Naive thymus-derived CD4-positive, alpha-beta T cell (primary cell): ENCODE measurements at regions not wholly inside any gene's neighbourhood (a gene's known extent, or its start where the extent isn't known, plus 50 kb on each side); places are given as distances from the start of the nearest gene placed in this dataset.

ENCODE experiments used
- ATAC-seq: fragments of 150-1000 bp; cut with Tn5 transposase; 2 replicates; pipeline ENCODE4 v1.10.0; 2021; ENCODE audit warnings: mild to moderate bottlenecking, moderate library complexity
- CTCF ChIA-PET: fragments of 350-600 bp; sonication (Branson Sonifier 250); formaldehyde crosslinking; loops from one replicate; lab custom pipeline; 2021; ENCODE audit warnings: antibody characterized with exemption; lab: Charles Lee
- POLR2A ChIA-PET: fragments of 350-600 bp; sonication (Branson Sonifier 250); formaldehyde crosslinking; loops from one replicate; lab custom pipeline; 2021; ENCODE audit warnings: antibody characterized with exemption, inconsistent platforms; lab: Charles Lee
- DNase-seq, 9 donors: peaks; one replicate each; pipeline versions ENCODE4 v3.0.0 to v3.0.0-alpha.2; 2020 to 2022; ENCODE audit warnings: mixed read lengths in 1 of 9
- H3K27ac ChIP-seq: one replicate; pipeline ENCODE4 v1.7.0; 2013; ENCODE audit warnings: mild to moderate bottlenecking, low read depth, low read length, moderate library complexity
- H3K27me3 ChIP-seq, 2 donors: one replicate each; pipeline ENCODE4 v1.7.0; 2013; ENCODE audit warnings: low read length in 2 of 2, mild to moderate bottlenecking in 2 of 2, moderate library complexity in 2 of 2; ENCODE audit not compliant: control insufficient read depth in 2 of 2, insufficient read depth in 2 of 2
- H3K36me3 ChIP-seq, 3 experiments: 1 replicate in 2 of 3; 2 replicates in 1 of 3; pipeline ENCODE4 v1.7.0; 2013; ENCODE audit warnings: low read length in 3 of 3, mild to moderate bottlenecking in 3 of 3, moderate library complexity in 1 of 3; ENCODE audit not compliant: insufficient read depth in 3 of 3, control insufficient read depth in 2 of 3
- H3K4me1 ChIP-seq, 2 donors: one replicate each; pipeline ENCODE4 v1.7.0; 2013; ENCODE audit warnings: low read length in 2 of 2, mild to moderate bottlenecking in 2 of 2, moderate library complexity in 1 of 2; ENCODE audit not compliant: control insufficient read depth in 2 of 2, insufficient read depth in 2 of 2
- H3K4me3 ChIP-seq: 2 replicates; pipeline ENCODE4 v1.7.0; 2013; ENCODE audit warnings: mild to moderate bottlenecking, low read length
- H3K9me3 ChIP-seq, 3 experiments: 1 replicate in 2 of 3; 2 replicates in 1 of 3; pipeline ENCODE4 v1.7.0; 2013; ENCODE audit warnings: low read length in 3 of 3; ENCODE audit not compliant: control insufficient read depth in 2 of 3
- H3K27ac Mint-ChIP-seq, 9 donors: one replicate each; pipeline ENCODE4 v1.8.0; 2020 to 2022; ENCODE audit warnings: mixed read lengths in 9 of 9, mild to moderate bottlenecking in 8 of 9, moderate library complexity in 5 of 9, inconsistent platforms in 2 of 9
- H3K27me3 Mint-ChIP-seq, 5 donors: one replicate each; pipeline ENCODE4 v1.8.0; 2021 to 2022; ENCODE audit warnings: mixed read lengths in 5 of 5, mild to moderate bottlenecking in 1 of 5
- H3K36me3 Mint-ChIP-seq, 5 donors: one replicate each; pipeline ENCODE4 v1.8.0; 2020 to 2022; ENCODE audit warnings: mixed read lengths in 5 of 5, mild to moderate bottlenecking in 3 of 5, inconsistent platforms in 1 of 5
- H3K4me1 Mint-ChIP-seq, 7 donors: one replicate each; pipeline ENCODE4 v1.8.0; 2020 to 2022; ENCODE audit warnings: mixed read lengths in 7 of 7, mild to moderate bottlenecking in 3 of 7, inconsistent platforms in 1 of 7
- H3K4me3 Mint-ChIP-seq, 10 donors: one replicate each; pipeline ENCODE4 v1.8.0; 2020 to 2022; ENCODE audit warnings: mild to moderate bottlenecking in 10 of 10, mixed read lengths in 10 of 10, moderate library complexity in 6 of 10, inconsistent platforms in 2 of 10
- H3K9me3 Mint-ChIP-seq, 11 donors: one replicate each; pipeline ENCODE4 v1.8.0; 2020 to 2022; ENCODE audit warnings: mixed read lengths in 11 of 11, mild to moderate bottlenecking in 4 of 11, inconsistent platforms in 1 of 11, moderate library complexity in 1 of 11
- intact Hi-C, 2 donors: fragments of 100-400 bp; cut with micrococcal nuclease; formaldehyde crosslinking; loops; one replicate each; pipeline ENCODE4 v1.15.1; 2023

DNA sequence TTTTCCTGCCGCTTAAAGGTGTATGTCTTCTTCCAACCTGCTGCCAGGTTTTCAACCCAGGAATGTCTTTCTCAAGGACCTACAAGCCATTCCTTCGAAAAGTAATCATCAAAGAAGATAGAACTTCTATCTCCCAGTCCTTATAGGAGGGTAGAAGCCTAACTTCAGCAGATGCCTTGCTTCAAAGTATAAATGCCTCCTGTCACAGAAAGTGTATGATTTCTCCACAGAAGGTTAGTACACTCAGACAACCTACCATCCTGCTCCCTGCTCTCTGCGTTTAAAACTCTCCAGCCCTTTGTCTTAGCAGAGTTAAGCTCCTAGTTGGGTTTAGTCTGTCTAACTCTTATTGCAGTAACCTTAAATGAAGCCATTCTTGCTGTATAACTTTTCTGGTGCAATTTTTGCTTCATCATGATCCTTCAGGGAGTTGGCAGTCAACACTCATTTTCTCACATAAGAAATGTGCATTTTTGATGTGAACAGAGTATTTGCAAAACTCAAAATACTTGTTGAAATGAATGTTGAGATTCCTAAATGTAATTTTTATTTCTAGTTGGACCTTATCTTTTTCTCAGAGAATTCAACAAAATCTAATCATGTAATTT is 737.5 kb downstream of the LIG4 start:
- Mint-ChIP-seq H3K27me3 (no peaks in the 10 kb centered on the region), H3K4me1 (no peaks in the 10 kb centered on the region), H3K27ac (no peak overlapping the region), H3K36me3 (no peaks in the 10 kb centered on the region), H3K4me3 (no peak overlapping the region), H3K9me3 (peaks cover 0 to 5% (median 2%) of the 10 kb centered on the region in 11 donors)
- H3K9me3 ChIP-seq = no peaks in the 10 kb centered on the region
- ChIA-PET POLR2A (no interaction called here), CTCF (no interaction called here)
- no peaks in the 10 kb centered on the region for H3K4me1 ChIP-seq
- no peaks in the 10 kb centered on the region for H3K27me3 ChIP-seq
- H3K4me3 ChIP-seq = no peak overlapping the region
- DNase-seq (no peak), ATAC-seq (no peak)
- no peak overlapping the region for H3K27ac ChIP-seq
- intact Hi-C loops = no loop called here
- H3K36me3 ChIP-seq = no peaks in the 10 kb centered on the region

GRCh38 chr13:107475753-107476453 is 739.4 kb downstream of the LIG4 start:
- H3K9me3 ChIP-seq = no peaks in the 10 kb centered on the region
- H3K9me3 Mint-ChIP-seq = peaks cover 0 to 5% (median 0%) of the 10 kb centered on the region in 11 donors
- no peaks in the 10 kb centered on the region for H3K27me3 Mint-ChIP-seq
- POLR2A ChIA-PET = no interaction called here
- ATAC-seq = no peak
- DNase-seq = no peak
- no peak overlapping the region for H3K27ac Mint-ChIP-seq
- no peak overlapping the region for H3K4me3 ChIP-seq
- no peaks in the 10 kb centered on the region for H3K27me3 ChIP-seq
- no peak overlapping the region for H3K4me3 Mint-ChIP-seq
- no peaks in the 10 kb centered on the region for H3K4me1 ChIP-seq
- H3K36me3 ChIP-seq = no peaks in the 10 kb centered on the region
- no peaks in the 10 kb centered on the region for H3K4me1 Mint-ChIP-seq
- intact Hi-C loops = no loop called here
- H3K36me3 Mint-ChIP-seq = no peaks in the 10 kb centered on the region
- H3K27ac ChIP-seq = no peak overlapping the region
- CTCF ChIA-PET = no interaction called here

DNA sequence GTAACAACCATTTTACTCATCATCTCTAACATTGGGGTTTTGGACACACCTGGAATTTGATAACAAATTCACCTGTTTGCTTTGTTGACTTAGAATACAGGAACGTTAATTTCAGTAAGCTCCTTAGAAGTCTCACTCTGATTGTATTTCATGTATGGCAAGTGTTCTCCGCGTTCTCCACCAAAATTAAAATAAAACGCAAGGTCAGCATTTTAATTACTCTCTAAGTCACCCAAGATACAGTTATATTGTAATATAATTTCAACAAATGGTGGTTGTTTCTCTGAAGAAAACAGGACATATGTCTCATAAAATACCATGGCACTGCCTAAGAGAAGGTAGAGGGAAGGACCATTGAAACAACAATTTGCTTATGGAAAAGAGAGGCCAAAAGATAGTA is 742.1 kb downstream of the LIG4 start:
- no peaks in the 10 kb centered on the region for H3K4me1 Mint-ChIP-seq
- Histone ChIP-seq H3K36me3 (no peaks in the 10 kb centered on the region), H3K9me3 (no peaks in the 10 kb centered on the region), H3K4me1 (no peaks in the 10 kb centered on the region), H3K4me3 (no peak overlapping the region), H3K27ac (no peak overlapping the region), H3K27me3 (no peaks in the 10 kb centered on the region)
- H3K27me3 Mint-ChIP-seq = no peaks in the 10 kb centered on the region
- ATAC-seq (no peak), DNase-seq (no peak)
- H3K9me3 Mint-ChIP-seq = peaks cover 0 to 10% (median 1%) of the 10 kb centered on the region in 11 donors
- intact Hi-C loops = no loop called here
- CTCF ChIA-PET = no interaction called here
- no peak overlapping the region for H3K4me3 Mint-ChIP-seq
- H3K27ac Mint-ChIP-seq = no peak overlapping the region
- POLR2A ChIA-PET = no interaction called here
- no peaks in the 10 kb centered on the region for H3K36me3 Mint-ChIP-seq

DNA sequence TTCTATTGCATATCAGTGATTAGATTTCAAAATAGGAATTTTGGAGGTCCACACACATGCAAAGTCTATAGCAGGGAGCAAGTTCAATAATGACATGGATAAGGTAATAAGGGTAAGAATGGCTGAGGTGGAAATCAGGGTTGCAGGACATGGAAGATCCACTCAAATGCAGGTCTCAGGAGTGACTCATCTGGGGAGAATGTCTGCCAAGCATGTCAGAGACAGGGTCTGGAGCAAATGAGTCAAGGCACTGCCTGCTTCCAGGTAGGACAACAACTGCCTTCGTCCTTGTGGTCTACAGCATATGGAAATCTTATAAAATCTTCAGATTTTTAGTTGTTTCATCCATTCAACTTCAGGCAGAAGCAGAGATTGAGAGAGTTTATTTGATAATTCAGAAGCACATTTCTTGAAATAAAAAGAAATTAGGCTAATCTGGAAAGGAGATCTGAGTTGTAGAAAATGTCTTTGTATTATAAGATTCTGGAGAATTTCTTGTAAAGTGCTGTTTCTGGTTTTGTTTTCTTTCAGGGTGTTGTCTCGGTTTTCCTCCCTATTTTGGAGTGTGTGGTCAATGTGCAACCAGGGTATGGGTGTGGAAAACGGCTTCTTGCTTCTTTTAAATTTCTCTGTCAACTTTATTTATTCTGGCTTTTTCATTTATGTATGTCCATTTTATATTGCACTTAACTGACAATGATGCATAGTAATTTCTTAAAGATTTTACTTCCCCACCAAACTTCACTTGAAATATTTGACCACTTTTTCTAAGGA is 748.8 kb downstream of the LIG4 start:
- Mint-ChIP-seq H3K36me3 (no peaks in the 10 kb centered on the region), H3K27ac (no peak overlapping the region), H3K27me3 (no peaks in the 10 kb centered on the region), H3K9me3 (peaks cover 0 to 20% (median 3%) of the 10 kb centered on the region in 11 donors), H3K4me1 (no peaks in the 10 kb centered on the region), H3K4me3 (no peak overlapping the region)
- CTCF ChIA-PET = no interaction called here
- H3K4me1 ChIP-seq = no peaks in the 10 kb centered on the region
- no peaks in the 10 kb centered on the region for H3K9me3 ChIP-seq
- no peaks in the 10 kb centered on the region for H3K27me3 ChIP-seq
- H3K27ac ChIP-seq = no peak overlapping the region
- H3K4me3 ChIP-seq = no peak overlapping the region
- POLR2A ChIA-PET = no interaction called here
- no peak for DNase-seq
- H3K36me3 ChIP-seq = no peaks in the 10 kb centered on the region
- no peak for ATAC-seq
- intact Hi-C loops = no loop called here

GRCh38 chr13:107462501-107462900 is 752.8 kb downstream of the LIG4 start:
- H3K4me1 Mint-ChIP-seq = no peaks in the 10 kb centered on the region
- no peak overlapping the region for H3K4me3 ChIP-seq
- intact Hi-C loops = no loop called here
- no peaks in the 10 kb centered on the region for H3K9me3 ChIP-seq
- H3K27ac ChIP-seq = no peak overlapping the region
- no peaks in the 10 kb centered on the region for H3K27me3 Mint-ChIP-seq
- CTCF ChIA-PET = no interaction called here
- POLR2A ChIA-PET = no interaction called here
- DNase-seq = no peak
- no peaks in the 10 kb centered on the region for H3K4me1 ChIP-seq
- H3K36me3 Mint-ChIP-seq = no peaks in the 10 kb centered on the region
- H3K27ac Mint-ChIP-seq = no peak overlapping the region
- H3K4me3 Mint-ChIP-seq = no peak overlapping the region
- H3K36me3 ChIP-seq = no peaks in the 10 kb centered on the region
- no peaks in the 10 kb centered on the region for H3K27me3 ChIP-seq
- ATAC-seq = no peak
- peaks cover 0 to 22% (median 6%) of the 10 kb centered on the region in 11 donors for H3K9me3 Mint-ChIP-seq

DNA sequence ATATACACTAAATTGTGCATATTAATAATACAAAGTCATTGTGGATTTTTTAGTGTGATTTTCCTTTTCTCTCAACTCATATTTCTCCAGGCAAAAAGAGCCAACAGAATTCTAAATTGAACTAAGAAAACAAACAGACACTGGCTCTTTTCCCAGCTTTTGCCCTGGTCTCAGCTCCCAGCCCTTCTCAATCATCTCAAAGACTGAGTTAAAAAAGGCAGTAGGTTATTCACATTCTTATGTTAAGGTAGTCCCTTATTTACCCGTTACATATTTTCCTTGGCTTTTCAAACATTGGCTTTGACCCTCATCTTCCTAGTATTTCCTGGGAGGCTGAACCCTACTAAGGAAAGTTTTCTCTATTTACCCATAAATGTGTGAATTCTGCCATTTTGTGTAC is 753.6 kb downstream of the LIG4 start:
- H3K27me3 Mint-ChIP-seq = no peaks in the 10 kb centered on the region
- ChIA-PET CTCF (no interaction called here), POLR2A (no interaction called here)
- H3K9me3 Mint-ChIP-seq = peaks cover 0 to 22% (median 6%) of the 10 kb centered on the region in 11 donors
- Histone ChIP-seq H3K9me3 (no peaks in the 10 kb centered on the region), H3K27me3 (no peaks in the 10 kb centered on the region), H3K36me3 (no peaks in the 10 kb centered on the region), H3K4me1 (no peaks in the 10 kb centered on the region), H3K4me3 (no peak overlapping the region), H3K27ac (no peak overlapping the region)
- no peaks in the 10 kb centered on the region for H3K4me1 Mint-ChIP-seq
- no peak overlapping the region for H3K4me3 Mint-ChIP-seq
- intact Hi-C loops = no loop called here
- no peak for DNase-seq
- H3K36me3 Mint-ChIP-seq = no peaks in the 10 kb centered on the region
- ATAC-seq = no peak
- no peak overlapping the region for H3K27ac Mint-ChIP-seq
